ENCODE measurements at regions not wholly inside any gene's neighbourhood (a gene's known extent, or its start where the extent isn't known, plus 50 kb on each side); places are given as distances from the start of the nearest gene placed in this dataset.
"Not testable (repeated sequence)": the region's sequence is repeated elsewhere in the genome, so short reads cannot be mapped to it uniquely, and the experiment has no call there.

DNA sequence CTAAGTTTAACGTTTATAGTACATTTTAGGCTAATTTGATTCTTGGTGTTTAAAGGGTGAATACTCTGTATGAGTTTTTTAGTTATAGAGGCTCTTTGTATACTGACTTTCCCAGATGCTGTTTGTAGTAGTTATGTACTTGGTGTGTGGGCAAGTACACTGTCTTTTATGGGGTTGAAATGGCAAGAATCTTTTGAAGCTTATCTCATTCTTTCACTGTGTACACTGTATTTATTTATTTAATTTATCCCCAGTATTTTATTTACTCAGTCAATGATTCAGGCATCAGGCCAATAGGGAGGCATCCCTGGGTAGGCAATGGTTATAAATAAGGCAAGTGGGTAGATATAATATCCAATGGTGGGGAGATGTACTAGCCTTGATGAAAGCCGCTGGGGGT, 277.0 kb upstream of the PTCHD4 start:
- DNase-seq (ENCODE audit: low spot score in 2 of 2), result no peak
- no peaks in the 10 kb centered on the region for H3K36me3 ChIP-seq (replicated peaks)

DNA sequence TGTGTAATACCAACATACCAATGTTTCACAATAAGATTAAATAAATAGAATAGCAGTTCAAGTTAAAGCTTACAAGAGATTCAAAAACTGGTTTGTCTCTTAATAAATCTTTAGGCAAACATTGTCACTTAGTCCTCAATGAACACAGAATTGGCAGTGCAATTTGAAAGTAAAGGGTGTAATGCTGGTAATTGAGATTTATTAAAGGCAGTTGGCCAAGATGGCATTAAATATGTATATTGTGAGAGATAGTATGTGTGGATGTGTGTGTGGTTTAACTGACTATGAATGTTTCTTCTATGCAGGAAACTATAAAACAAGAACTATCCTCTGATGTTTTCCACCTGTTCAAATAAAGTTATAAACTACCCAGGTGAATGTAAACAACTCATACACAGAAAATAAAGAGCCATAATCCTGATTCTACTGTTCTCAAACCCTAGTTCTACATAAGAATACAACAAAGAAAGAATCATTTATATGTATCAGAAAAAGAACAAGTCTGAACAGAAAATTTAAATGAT, 267.9 kb upstream of the PTCHD4 start:
- Histone ChIP-seq H3K9me3 (no peaks in the 10 kb centered on the region), H3K36me3 (replicated peaks) (no peaks in the 10 kb centered on the region), H3K4me1 (no peaks in the 10 kb centered on the region), H3K4me3 (no peak overlapping the region), H3K27me3 (ENCODE audit: low read depth) (no peaks in the 10 kb centered on the region)
- in situ Hi-C loops (cut with MboI; ENCODE audit: low sequenced_read_pairs), result no loop called here
- DNase-seq (ENCODE audit: low spot score in 2 of 2), result no peak

More for the DNA sequence above, 277.0 kb upstream of the PTCHD4 start:
- H3K27me3 ChIP-seq (ENCODE audit: low read depth), result no peaks in the 10 kb centered on the region
- no peak overlapping the region for H3K4me3 ChIP-seq
- no peaks in the 10 kb centered on the region for H3K9me3 ChIP-seq
- no peaks in the 10 kb centered on the region for H3K4me1 ChIP-seq
- in situ Hi-C loops (cut with MboI; ENCODE audit: low sequenced_read_pairs), result no loop called here

DNA sequence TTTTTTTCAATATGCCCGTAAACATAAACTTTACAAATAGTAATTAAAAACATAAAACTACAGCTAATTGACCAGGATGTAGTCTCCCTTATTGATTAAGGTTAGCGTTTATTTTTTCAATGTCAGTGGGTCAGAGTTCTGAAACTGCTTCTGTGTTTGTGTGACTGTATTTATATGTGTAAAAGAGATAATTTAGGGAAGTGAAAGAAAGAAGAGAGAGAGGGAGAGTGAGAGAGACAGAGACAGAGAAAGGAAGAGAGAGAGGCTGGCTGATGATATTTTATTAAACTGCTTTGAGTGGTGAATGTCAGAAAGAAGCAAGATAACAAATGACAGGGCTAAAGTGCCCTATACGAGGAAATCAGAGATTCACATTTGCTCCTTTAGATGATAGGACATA, 266.1 kb upstream of the PTCHD4 start:
- Histone ChIP-seq H3K4me3 (no peak overlapping the region), H3K36me3 (replicated peaks) (no peaks in the 10 kb centered on the region), H3K9me3 (no peaks in the 10 kb centered on the region), H3K27me3 (ENCODE audit: low read depth) (no peaks in the 10 kb centered on the region), H3K4me1 (no peaks in the 10 kb centered on the region)
- no peak for DNase-seq (ENCODE audit: low spot score in 2 of 2)
- in situ Hi-C loops (cut with MboI; ENCODE audit: low sequenced_read_pairs), result no loop called here

DNA sequence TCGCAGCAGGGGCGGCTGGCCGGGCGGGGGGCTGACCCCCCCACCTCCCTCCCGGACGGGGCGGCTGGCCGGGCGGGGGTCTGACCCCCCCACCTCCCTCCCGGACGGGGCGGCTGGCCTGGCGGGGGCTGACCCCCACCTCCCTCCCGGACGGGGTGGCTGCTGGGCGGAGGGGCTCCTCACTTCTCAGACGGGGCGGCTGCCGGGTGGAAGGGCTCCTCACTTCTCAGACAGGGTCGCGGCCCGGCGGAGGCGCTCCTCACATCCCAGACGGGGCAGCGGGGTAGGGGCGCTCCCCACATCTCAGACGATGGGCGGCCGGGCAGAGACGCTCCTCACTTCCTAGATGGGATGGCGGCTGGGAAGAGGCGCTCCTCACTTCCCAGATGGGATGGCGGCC, 260.2 kb upstream of the PTCHD4 start:
- H3K27me3 ChIP-seq (ENCODE audit: low read depth); in situ Hi-C loops (cut with MboI; ENCODE audit: low sequenced_read_pairs); H3K36me3 ChIP-seq (replicated peaks); H3K9me3 ChIP-seq; H3K4me1 ChIP-seq; H3K4me3 ChIP-seq; DNase-seq (ENCODE audit: low spot score in 2 of 2): not testable (repeated sequence)

DNA sequence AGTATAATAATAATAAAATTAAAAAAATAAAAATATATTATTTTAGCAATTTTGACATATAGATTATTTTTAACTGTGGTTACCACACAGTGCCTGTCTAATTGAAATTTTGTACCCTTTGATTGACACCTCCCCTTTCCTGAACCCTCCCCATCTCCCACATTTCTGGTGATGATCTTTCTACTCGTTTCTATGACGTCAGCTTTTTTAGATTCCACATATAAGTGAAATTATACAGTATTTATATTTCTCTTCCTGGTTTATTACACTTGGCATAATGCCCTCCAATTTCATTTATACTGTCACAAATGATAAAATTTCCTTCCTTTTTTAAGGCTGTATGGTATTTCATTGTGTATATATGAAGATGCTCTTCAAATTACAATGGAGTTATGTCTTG, 258.1 kb upstream of the PTCHD4 start:
- H3K36me3 ChIP-seq (replicated peaks), result no peaks in the 10 kb centered on the region
- H3K27me3 ChIP-seq (ENCODE audit: low read depth), result no peaks in the 10 kb centered on the region
- DNase-seq (ENCODE audit: low spot score in 2 of 2), result no peak
- no peak overlapping the region for H3K4me3 ChIP-seq
- no peaks in the 10 kb centered on the region for H3K4me1 ChIP-seq
- in situ Hi-C loops (cut with MboI; ENCODE audit: low sequenced_read_pairs), result no loop called here
- no peaks in the 10 kb centered on the region for H3K9me3 ChIP-seq

- no peaks in the 10 kb centered on the region for H3K27me3 ChIP-seq (ENCODE audit: low read depth)
- no peak for DNase-seq (ENCODE audit: low spot score in 2 of 2)
- no peaks in the 10 kb centered on the region for H3K4me1 ChIP-seq
- H3K4me3 ChIP-seq, result no peak overlapping the region
- in situ Hi-C loops (cut with MboI; ENCODE audit: low sequenced_read_pairs), result no loop called here
- H3K36me3 ChIP-seq (replicated peaks), result no peaks in the 10 kb centered on the region
- H3K9me3 ChIP-seq, result no peaks in the 10 kb centered on the region
Measured at GRCh38 chr6:48325701-48326100, 214.7 kb upstream of the PTCHD4 start.

DNA sequence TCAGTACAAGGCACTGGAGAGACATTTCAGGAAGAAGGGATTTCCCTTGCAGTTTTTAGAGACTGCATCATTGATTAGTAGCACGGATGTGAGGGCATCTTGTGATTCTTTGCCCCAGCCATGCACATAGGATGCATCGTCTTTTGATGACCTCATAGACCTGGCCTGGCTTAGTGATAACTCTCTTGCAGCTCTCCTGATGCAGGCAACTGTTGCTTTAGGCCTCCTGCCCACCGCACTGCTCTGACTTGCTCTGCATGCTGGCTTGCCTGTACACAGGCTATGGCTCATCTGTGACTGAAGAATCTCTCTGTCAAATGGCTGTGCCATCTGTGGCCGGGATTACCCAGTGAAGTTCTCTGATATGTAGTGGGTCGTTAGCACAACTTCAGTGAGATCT, 207.7 kb upstream of the PTCHD4 start:
- H3K36me3 ChIP-seq (replicated peaks), result no peaks in the 10 kb centered on the region
- in situ Hi-C loops (cut with MboI; ENCODE audit: low sequenced_read_pairs), result no loop called here
- H3K4me3 ChIP-seq, result no peak overlapping the region
- DNase-seq (ENCODE audit: low spot score in 2 of 2), result no peak
- no peaks in the 10 kb centered on the region for H3K9me3 ChIP-seq
- no peaks in the 10 kb centered on the region for H3K27me3 ChIP-seq (ENCODE audit: low read depth)
- H3K4me1 ChIP-seq, result no peaks in the 10 kb centered on the region

GRCh38 chr6:48315915-48316314, 204.9 kb upstream of the PTCHD4 start:
- Histone ChIP-seq H3K36me3 (replicated peaks) (no peaks in the 10 kb centered on the region), H3K9me3 (no peaks in the 10 kb centered on the region), H3K4me3 (no peak overlapping the region), H3K27me3 (ENCODE audit: low read depth) (no peaks in the 10 kb centered on the region), H3K4me1 (no peaks in the 10 kb centered on the region)
- in situ Hi-C loops (cut with MboI; ENCODE audit: low sequenced_read_pairs), result no loop called here
- DNase-seq (ENCODE audit: low spot score in 2 of 2), result no peak

DNA sequence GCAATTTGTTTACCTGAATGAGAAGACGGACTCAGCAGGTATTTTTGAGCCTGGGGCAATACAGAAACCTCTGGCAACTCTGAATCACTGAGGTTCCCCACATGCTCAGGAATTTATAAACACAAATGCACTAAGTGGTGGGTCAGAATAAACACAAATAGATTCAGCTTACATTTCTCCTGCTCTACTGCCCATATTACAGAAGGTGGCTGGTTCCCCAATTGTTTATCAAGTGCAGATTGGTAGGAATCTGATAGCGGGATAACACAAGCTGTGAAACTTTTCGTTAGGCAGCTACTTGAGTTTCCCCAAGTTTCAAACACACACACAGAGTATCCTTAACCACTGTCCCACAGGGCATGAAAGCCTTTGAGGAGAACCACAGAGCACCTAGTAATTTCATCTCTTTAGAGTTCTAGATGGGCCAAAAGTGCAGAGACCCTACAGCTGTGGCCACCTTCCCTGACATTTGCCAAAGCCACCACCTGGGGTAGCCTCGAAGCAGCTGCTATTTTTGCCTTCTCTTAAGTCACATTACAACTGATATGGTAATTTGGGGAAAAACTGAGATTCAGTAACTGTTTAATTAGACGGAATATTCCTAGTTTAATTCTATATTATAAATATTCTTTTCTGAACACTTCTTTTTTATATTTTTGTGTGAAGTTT, 204.2 kb upstream of the PTCHD4 start:
- Histone ChIP-seq H3K4me1 (no peaks in the 10 kb centered on the region), H3K27me3 (ENCODE audit: low read depth) (no peaks in the 10 kb centered on the region), H3K4me3 (no peak overlapping the region), H3K9me3 (no peaks in the 10 kb centered on the region), H3K36me3 (replicated peaks) (no peaks in the 10 kb centered on the region)
- in situ Hi-C loops (cut with MboI; ENCODE audit: low sequenced_read_pairs), result no loop called here
- DNase-seq (ENCODE audit: low spot score in 2 of 2), result no peak

DNA sequence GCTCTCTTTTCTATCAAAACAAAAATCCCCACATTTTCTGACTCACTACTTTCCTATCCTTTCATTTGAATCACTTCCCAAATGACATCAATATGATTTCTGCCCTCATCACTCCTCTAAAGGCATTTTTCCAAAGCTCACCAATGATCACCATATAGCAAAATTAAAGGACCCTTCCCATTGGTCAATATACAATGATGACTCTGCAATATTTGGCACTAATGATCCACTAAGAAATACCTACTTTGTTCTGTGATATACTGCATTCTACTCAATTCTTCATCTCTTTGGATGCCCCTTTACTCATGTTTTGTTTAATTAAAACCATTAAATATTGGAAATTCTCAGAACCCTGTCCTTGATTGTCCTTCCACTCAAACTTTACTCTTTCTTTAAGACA, 200.3 kb upstream of the PTCHD4 start:
- no peaks in the 10 kb centered on the region for H3K36me3 ChIP-seq (replicated peaks)
- H3K4me3 ChIP-seq, result no peak overlapping the region
- DNase-seq (ENCODE audit: low spot score in 2 of 2), result no peak
- no peaks in the 10 kb centered on the region for H3K9me3 ChIP-seq
- in situ Hi-C loops (cut with MboI; ENCODE audit: low sequenced_read_pairs), result no loop called here
- no peaks in the 10 kb centered on the region for H3K4me1 ChIP-seq
- no peaks in the 10 kb centered on the region for H3K27me3 ChIP-seq (ENCODE audit: low read depth)

DNA sequence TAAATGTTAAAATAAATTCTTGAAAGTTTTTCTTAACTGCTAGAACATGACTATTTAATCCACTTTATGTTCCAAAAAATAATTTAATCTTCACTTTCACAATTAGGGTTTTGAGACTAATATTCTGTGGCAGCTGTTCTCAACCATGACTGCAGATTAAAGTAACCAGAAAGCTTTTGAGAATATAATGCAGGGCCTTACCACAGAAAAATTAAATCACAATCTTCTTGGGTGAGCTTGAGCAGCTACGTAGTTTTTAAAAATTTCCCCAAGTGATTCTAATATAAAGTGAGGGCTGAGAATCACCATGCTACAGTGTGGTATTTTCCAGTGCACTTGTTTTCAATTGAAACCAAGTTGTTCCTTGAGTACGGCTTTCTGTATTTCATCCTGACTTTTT, 196.6 kb upstream of the PTCHD4 start:
- Histone ChIP-seq H3K4me1 (no peaks in the 10 kb centered on the region), H3K36me3 (replicated peaks) (no peaks in the 10 kb centered on the region), H3K4me3 (no peak overlapping the region), H3K9me3 (no peaks in the 10 kb centered on the region), H3K27me3 (ENCODE audit: low read depth) (no peaks in the 10 kb centered on the region)
- in situ Hi-C loops (cut with MboI; ENCODE audit: low sequenced_read_pairs), result no loop called here
- no peak for DNase-seq (ENCODE audit: low spot score in 2 of 2)

- no peaks in the 10 kb centered on the region; the same call in 1 of the 2 replicates for H3K9me3 ChIP-seq
- H3K36me3 ChIP-seq (replicated peaks), result no peaks in the 10 kb centered on the region
- H3K27me3 ChIP-seq (ENCODE audit: low read depth), result no peaks in the 10 kb centered on the region
- in situ Hi-C loops (cut with MboI; ENCODE audit: low sequenced_read_pairs), result no loop called here
- DNase-seq (ENCODE audit: low spot score in 2 of 2), result no peak
- H3K4me1 ChIP-seq, result no peaks in the 10 kb centered on the region
- no peak overlapping the region for H3K4me3 ChIP-seq
Measured at GRCh38 chr6:48290595-48290994, 179.6 kb upstream of the PTCHD4 start.

GRCh38 chr6:48289841-48290240, 178.8 kb upstream of the PTCHD4 start:
- no peaks in the 10 kb centered on the region; the same call in 1 of the 2 replicates for H3K9me3 ChIP-seq
- H3K36me3 ChIP-seq (replicated peaks), result no peaks in the 10 kb centered on the region
- in situ Hi-C loops (cut with MboI; ENCODE audit: low sequenced_read_pairs), result no loop called here
- H3K4me1 ChIP-seq, result no peaks in the 10 kb centered on the region
- H3K4me3 ChIP-seq, result no peak overlapping the region
- no peaks in the 10 kb centered on the region for H3K27me3 ChIP-seq (ENCODE audit: low read depth)
- no peak for DNase-seq (ENCODE audit: low spot score in 2 of 2)

DNA sequence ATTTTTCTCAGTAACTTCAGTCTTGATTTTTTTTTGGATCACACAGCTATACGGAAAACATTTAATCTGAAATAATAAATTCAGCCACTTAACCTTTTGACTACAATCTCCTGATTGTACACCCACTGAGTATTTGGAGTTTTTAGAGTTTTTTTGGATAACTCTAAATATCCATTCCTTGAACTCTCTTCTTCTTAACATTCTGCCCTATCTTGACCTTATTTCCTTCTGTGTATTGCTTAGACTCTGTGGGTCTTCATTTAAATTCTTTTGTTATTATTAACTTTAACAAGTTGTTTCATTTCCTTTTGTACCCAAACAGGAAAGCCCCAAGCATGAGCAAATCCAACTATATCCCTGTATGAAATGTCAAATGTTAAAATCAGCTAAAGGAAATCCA, 170.2 kb upstream of the PTCHD4 start:
- in situ Hi-C loops (cut with MboI; ENCODE audit: low sequenced_read_pairs), result no loop called here
- Histone ChIP-seq H3K4me3 (no peak overlapping the region), H3K36me3 (replicated peaks) (no peaks in the 10 kb centered on the region), H3K4me1 (peaks cover 19% of the 10 kb centered on the region), H3K9me3 (no peaks in the 10 kb centered on the region), H3K27me3 (ENCODE audit: low read depth) (no peaks in the 10 kb centered on the region)
- no peak for DNase-seq (ENCODE audit: low spot score in 2 of 2)

GRCh38 chr6:48280035-48280620, 169.1 kb upstream of the PTCHD4 start:
- H3K36me3 ChIP-seq (replicated peaks), result no peaks in the 10 kb centered on the region
- no peak overlapping the region for H3K4me3 ChIP-seq
- in situ Hi-C loops (cut with MboI; ENCODE audit: low sequenced_read_pairs), result no loop called here
- H3K9me3 ChIP-seq, result no peaks in the 10 kb centered on the region
- peaks cover 19% of the 10 kb centered on the region for H3K4me1 ChIP-seq
- DNase-seq (ENCODE audit: low spot score in 2 of 2), result peak; percentile 11 to 12
- H3K27me3 ChIP-seq (ENCODE audit: low read depth), result no peaks in the 10 kb centered on the region
